ENCODE measurements at regions not wholly inside any gene's neighbourhood (a gene's known extent, or its start where the extent isn't known, plus 50 kb on each side); places are given as distances from the start of the nearest gene placed in this dataset.

DNA sequence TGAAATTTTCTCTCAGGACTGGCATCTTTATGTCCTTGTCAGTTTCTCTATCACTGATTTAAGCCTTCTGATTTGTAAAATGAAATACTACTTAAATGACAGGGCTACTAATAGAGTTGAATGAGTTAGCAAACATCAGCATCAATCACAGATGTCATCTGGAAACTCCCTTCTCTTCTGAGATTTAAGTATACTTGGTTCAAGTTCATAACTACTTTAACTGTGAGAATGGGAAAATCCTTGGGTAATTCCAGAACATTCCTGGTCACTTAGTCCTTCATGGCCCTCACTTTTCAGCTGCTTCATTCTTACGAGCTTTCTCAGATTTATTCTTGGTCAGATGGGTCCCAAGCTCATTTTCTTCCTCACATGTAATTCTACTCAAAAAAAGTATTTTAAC lies 1655.3 kb upstream of the FLRT2 start:
- TF ChIP-seq, protein P1, sequence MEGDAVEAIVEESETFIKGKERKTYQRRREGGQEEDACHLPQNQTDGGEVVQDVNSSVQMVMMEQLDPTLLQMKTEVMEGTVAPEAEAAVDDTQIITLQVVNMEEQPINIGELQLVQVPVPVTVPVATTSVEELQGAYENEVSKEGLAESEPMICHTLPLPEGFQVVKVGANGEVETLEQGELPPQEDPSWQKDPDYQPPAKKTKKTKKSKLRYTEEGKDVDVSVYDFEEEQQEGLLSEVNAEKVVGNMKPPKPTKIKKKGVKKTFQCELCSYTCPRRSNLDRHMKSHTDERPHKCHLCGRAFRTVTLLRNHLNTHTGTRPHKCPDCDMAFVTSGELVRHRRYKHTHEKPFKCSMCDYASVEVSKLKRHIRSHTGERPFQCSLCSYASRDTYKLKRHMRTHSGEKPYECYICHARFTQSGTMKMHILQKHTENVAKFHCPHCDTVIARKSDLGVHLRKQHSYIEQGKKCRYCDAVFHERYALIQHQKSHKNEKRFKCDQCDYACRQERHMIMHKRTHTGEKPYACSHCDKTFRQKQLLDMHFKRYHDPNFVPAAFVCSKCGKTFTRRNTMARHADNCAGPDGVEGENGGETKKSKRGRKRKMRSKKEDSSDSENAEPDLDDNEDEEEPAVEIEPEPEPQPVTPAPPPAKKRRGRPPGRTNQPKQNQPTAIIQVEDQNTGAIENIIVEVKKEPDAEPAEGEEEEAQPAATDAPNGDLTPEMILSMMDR (IDR thresholded peaks at IDR 0.05): no peak
- no peak for TF ChIP-seq POLR2A (IDR thresholded peaks at IDR 0.05)
